ENCODE measurements at regions not wholly inside any gene's neighbourhood (a gene's known extent, or its start where the extent isn't known, plus 50 kb on each side); places are given as distances from the start of the nearest gene placed in this dataset.

- H3K79me2 ChIP-seq (ENCODE audit: insufficient read depth, low read depth, low read length), result no peaks in the 10 kb centered on the region
- intact Hi-C loops (cut with micrococcal nuclease; ENCODE audit: unreplicated experiment), result no loop called here
- TF ChIP-seq CTCF (conservative IDR thresholded peaks at IDR 0.05; ENCODE audit: low read length), result no peak
- no peaks in the 10 kb centered on the region for H3K9me2 ChIP-seq (ENCODE audit: insufficient read depth, low read length)
- no peak overlapping the region for H2AFZ ChIP-seq (ENCODE audit: low read length)
- H4K20me1 ChIP-seq (ENCODE audit: insufficient read depth, low read length), result no peaks in the 10 kb centered on the region
- no peaks in the 10 kb centered on the region for H3K4me1 ChIP-seq (ENCODE audit: insufficient read depth, low read length, poor library complexity, severe bottlenecking)
- H3K4me2 ChIP-seq (ENCODE audit: low read length), result no peak overlapping the region
- H3K4me3 ChIP-seq (ENCODE audit: low read depth, low read length, poor library complexity, severe bottlenecking), result no peak overlapping the region
- ChIA-PET POLR2A (no interaction called here), CTCF (ENCODE audit: unreplicated experiment) (no interaction called here)
- H3K36me3 ChIP-seq (ENCODE audit: insufficient read depth, low read length), result no peaks in the 10 kb centered on the region
- no peak overlapping the region for H3K27ac ChIP-seq (ENCODE audit: low read depth, low read length, poor library complexity, severe bottlenecking)
- no TSS peak for BruUV-seq (replicated peaks)
- H3K9me3 ChIP-seq (ENCODE audit: low read length), result no peaks in the 10 kb centered on the region
- DNase-seq (ENCODE audit: low spot score), result no peak
Observed at GRCh38 chr20:4444404-4444803, 195.3 kb upstream of the ADRA1D start.

GRCh38 chr20:4443016-4443415 is 193.9 kb upstream of the ADRA1D start:
- Histone ChIP-seq H3K4me3 (ENCODE audit: low read depth, low read length, poor library complexity, severe bottlenecking) (no peak overlapping the region), H3K9me3 (ENCODE audit: low read length) (no peaks in the 10 kb centered on the region), H4K20me1 (ENCODE audit: insufficient read depth, low read length) (no peaks in the 10 kb centered on the region), H3K36me3 (ENCODE audit: insufficient read depth, low read length) (no peaks in the 10 kb centered on the region), H3K79me2 (ENCODE audit: insufficient read depth, low read depth, low read length) (no peaks in the 10 kb centered on the region), H3K27ac (ENCODE audit: low read depth, low read length, poor library complexity, severe bottlenecking) (no peak overlapping the region), H3K4me1 (ENCODE audit: insufficient read depth, low read length, poor library complexity, severe bottlenecking) (no peaks in the 10 kb centered on the region), H2AFZ (ENCODE audit: low read length) (no peak overlapping the region), H3K9me2 (ENCODE audit: insufficient read depth, low read length) (no peaks in the 10 kb centered on the region), H3K4me2 (ENCODE audit: low read length) (no peak overlapping the region)
- no peak for TF ChIP-seq CTCF (conservative IDR thresholded peaks at IDR 0.05; ENCODE audit: low read length)
- no peak for TF ChIP-seq EZH2phosphoT487 (IDR thresholded peaks at IDR 0.05; ENCODE audit: borderline replicate concordance, low read depth, low read length)
- intact Hi-C loops (cut with micrococcal nuclease; ENCODE audit: unreplicated experiment), result no loop called here
- DNase-seq (ENCODE audit: low spot score), result no peak
- BruUV-seq (replicated peaks), result no TSS peak
- ChIA-PET POLR2A (no interaction called here), CTCF (ENCODE audit: unreplicated experiment) (no interaction called here)

- intact Hi-C loops (cut with micrococcal nuclease; ENCODE audit: unreplicated experiment), result no loop called here
- POLR2A ChIA-PET, result no interaction called here
- CTCF ChIA-PET (ENCODE audit: unreplicated experiment), result no interaction called here
Observed at GRCh38 chr20:4441871-4442270, 192.8 kb upstream of the ADRA1D start.

More at GRCh38 chr20:4441871-4442270, 192.8 kb upstream of the ADRA1D start:
- TF ChIP-seq CTCF (conservative IDR thresholded peaks at IDR 0.05; ENCODE audit: low read length) (no peak), EZH2phosphoT487 (IDR thresholded peaks at IDR 0.05; ENCODE audit: borderline replicate concordance, low read depth, low read length) (no peak)
- H3K4me1 ChIP-seq (ENCODE audit: insufficient read depth, low read length, poor library complexity, severe bottlenecking), result no peaks in the 10 kb centered on the region
- no peaks in the 10 kb centered on the region for H4K20me1 ChIP-seq (ENCODE audit: insufficient read depth, low read length)
- no peaks in the 10 kb centered on the region for H3K36me3 ChIP-seq (ENCODE audit: insufficient read depth, low read length)
- H3K9me3 ChIP-seq (ENCODE audit: low read length), result no peaks in the 10 kb centered on the region
- H3K27ac ChIP-seq (ENCODE audit: low read depth, low read length, poor library complexity, severe bottlenecking), result no peak overlapping the region
- H2AFZ ChIP-seq (ENCODE audit: low read length), result no peak overlapping the region
- H3K79me2 ChIP-seq (ENCODE audit: insufficient read depth, low read depth, low read length), result no peaks in the 10 kb centered on the region
- no peak for DNase-seq (ENCODE audit: low spot score)
- BruUV-seq (replicated peaks), result no TSS peak
- no peak overlapping the region for H3K4me3 ChIP-seq (ENCODE audit: low read depth, low read length, poor library complexity, severe bottlenecking)
- H3K4me2 ChIP-seq (ENCODE audit: low read length), result no peak overlapping the region
- H3K9me2 ChIP-seq (ENCODE audit: insufficient read depth, low read length), result no peaks in the 10 kb centered on the region
